Inflammatory macrophage treated with lipopolysaccharide for 1 hour (primary cell): ENCODE measurements at regions not wholly inside any gene's neighbourhood (a gene's known extent, or its start where the extent isn't known, plus 50 kb on each side); places are given as distances from the start of the nearest gene placed in this dataset.
A peak's percentile ranks its signal among the peaks of the same experiment; 100 is the strongest.
"Not testable (repeated sequence)": the region's sequence is repeated elsewhere in the genome, so short reads cannot be mapped to it uniquely, and the experiment has no call there.

Experiments used
- DNase-seq, 2 donors: peaks; one replicate each; pipeline ENCODE4 v3.0.0-alpha.2; 2020 to 2022

DNA sequence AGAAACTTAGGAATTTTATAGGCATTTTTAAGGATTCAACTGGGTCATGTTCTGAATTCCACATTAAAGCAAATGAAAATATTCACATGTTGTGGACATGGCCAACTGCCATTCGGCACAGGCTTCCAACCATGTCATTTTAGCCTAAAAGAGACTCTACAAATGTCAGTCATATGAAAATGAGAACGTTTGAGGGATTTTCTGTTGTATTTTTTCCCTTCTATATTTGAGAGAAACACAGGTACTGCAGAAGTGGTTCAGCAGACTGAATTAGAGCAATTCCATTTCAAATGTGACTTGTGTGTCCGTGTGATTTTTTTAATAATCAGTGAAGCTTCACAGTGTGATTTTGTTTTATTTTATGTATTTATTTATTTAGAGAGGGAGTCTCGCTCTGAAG is 124.3 kb downstream of the TP53TG3F start:
- DNase-seq: not testable (repeated sequence)

DNA sequence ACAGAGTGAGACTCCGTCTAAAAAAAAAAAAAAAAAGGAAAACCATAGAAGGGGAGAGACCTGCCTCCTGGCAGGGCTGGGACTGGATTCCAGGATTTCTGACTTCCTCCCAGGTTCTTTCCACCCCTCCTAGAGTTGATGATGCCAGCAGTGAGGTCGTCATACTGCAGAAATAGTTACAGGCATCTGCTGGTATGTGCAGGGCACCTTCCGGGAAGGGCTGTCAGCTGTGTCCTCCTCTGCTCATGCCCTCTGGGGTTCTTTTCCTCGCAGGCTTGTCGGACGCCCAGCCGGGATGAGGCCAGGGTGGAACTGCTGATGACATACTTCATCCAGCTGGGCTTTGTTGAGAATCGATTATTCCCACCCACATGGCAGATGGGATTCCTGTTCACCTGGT is 129.2 kb downstream of the TP53TG3F start:
- DNase-seq: not testable (repeated sequence)

DNA sequence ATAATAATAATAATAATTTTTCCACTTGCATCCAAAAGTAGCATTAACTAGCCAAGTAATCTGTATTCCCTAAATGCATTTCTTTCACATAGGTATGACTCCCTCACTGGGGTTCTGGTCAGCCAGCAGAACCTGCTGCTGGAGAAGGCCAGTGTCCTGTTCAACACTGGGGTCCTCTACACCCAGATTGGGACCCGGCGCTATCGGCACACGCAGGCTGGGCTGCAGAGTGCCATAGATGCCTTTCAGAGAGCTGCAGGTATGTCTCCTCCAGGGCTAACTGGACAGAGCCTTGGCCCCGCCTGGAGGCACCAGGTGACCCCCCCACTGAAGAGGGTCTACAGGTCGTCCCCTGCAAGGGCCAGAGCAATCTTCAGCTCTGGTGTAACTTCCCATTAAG is 133.9 kb downstream of the TP53TG3F start:
- not testable (repeated sequence) for DNase-seq

DNA sequence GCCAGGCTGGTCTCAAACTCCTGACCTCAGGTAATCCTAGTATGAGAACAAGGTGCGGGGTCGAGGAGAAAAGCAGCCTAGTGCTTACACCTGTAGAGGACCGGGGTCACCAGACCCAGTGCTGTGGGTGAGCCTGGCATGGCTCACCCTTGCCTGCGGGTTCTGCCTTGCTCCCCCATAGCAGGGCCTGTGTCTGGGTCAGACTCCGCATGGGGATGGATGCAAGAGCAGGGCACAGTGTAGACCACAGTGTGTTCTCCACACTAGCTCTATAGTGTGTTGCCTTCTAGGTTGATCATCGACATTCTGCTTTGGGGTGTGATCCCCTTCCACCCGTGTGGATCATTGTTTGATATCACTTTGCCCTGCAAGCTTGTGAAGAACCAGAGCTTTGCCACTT is 135.7 kb downstream of the TP53TG3F start:
- not testable (repeated sequence) for DNase-seq

DNA sequence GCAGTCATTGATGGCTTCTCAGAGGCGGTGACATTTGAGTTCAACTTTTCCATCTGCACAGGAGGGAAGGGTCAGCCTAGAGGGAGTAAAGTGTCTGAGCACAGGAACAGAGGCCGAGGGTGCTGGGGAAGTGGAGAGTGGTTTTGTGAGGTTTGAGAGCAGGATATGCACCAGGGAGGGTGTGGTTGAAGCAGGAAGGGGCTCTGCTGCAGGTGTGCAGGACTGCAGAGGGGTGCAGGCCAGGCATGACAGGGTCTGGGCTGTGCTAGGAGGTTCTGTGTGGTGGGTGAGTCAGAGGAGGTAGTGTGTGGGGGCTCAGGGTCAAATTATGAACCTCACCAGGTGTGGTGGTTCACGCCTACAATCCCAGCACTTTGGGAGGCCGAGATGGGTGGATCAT is 141.6 kb downstream of the TP53TG3F start:
- not testable (repeated sequence) for DNase-seq

DNA sequence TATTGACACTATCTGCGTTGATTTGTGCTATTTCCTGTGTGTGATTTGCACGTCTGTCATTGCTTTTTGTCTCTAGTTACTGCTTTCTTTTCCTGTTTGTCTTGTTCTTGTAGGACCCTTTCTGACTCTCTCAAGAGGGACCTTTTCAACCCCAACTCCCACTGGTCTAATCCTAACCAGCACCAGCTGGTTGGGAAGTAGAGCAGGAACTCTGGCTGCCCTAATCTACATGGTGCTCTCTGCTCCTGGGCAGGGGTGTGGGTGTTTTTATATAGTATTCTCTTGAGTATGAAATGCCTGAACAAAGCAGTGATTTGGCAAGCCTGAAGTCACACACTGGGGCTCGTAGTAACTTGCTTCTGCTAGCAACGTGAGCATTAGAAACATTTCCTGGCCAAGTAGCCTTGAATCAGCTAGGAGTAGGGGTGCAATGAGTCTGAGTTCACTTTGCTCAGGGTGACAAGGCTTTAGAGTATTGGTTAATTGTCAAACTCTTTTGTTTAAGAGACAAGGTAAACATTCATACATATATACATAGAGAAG is 164.2 kb downstream of the TP53TG3F start:
- not testable (repeated sequence) for DNase-seq

DNA sequence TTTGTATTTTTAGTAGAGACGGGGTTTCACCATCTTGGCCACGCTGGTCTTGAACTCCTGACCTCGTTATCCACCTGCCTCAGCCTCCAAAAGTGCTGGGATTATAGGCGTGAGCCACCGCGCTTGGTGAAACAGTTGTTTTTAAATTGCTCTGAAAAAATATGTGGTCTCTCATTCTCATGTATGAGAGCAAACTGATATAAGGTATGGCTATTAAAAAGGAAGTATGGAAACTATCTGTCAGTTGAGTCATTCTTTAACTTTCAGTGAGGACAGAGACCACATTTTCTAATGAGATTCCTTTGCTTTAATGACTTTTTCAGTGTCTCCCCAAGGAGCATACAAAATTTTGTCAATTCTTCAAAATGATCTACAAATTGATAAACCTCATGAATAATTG is 169.5 kb downstream of the TP53TG3F start:
- not testable (repeated sequence) for DNase-seq

DNA sequence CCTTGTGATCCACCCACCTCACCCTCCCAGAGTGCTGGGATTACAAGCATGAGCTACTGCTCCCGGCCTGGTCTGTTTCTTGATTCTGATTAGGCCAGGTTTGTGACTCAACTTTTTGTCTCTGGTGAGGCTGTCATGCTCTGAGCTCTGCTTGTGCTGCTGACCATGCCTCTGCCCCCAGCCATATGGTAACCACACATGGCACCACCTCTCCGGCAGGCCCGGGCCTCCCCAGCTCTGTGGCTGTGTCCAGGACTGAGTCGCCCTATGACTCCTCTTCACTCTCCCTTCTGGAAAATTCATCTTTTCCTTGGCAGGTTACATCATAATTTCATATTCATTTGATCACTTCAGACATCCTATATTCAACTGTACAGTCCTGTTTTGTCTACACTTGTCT is 172.3 kb downstream of the TP53TG3F start:
- DNase-seq: not testable (repeated sequence)

DNA sequence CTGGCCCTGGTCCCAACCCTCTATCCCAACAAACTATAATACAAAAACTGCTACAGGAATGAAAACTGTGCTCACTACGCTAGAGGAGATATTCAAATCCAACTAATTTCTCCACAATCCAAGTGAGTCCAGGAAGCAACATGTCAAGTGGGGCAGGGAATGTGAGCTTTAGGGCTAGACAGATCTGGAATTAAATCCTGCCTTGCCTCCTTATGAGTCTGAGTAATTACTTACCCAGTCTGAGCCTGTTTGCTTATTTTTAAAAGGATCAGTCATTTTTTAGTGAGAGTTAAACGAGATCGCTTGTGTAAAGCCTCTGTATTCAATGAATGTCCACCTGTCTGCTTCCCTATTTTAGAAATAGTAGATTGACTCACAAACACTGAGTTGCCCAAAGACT is 174.6 kb downstream of the TP53TG3F start:
- DNase-seq: not testable (repeated sequence)

DNA sequence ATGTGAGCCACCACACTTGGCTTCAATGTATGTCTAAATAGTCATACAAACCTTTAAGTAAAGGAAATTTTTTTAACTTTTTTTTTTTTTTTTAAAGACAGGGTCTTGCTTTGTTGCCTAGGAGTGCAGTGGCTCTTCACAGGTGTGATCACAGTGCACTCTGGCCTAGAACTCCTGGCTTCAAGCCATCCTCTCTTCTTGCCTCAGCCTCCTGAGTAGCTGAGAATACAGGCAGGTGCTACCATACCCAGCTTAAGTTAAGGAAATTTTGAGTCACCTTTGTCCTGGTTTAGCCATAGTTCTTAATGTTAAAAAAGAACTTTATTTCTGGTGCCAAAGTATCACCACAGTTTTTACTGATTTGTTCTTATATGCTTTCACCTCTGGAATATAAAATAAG is 177.3 kb downstream of the TP53TG3F start:
- DNase-seq: not testable (repeated sequence)

DNA sequence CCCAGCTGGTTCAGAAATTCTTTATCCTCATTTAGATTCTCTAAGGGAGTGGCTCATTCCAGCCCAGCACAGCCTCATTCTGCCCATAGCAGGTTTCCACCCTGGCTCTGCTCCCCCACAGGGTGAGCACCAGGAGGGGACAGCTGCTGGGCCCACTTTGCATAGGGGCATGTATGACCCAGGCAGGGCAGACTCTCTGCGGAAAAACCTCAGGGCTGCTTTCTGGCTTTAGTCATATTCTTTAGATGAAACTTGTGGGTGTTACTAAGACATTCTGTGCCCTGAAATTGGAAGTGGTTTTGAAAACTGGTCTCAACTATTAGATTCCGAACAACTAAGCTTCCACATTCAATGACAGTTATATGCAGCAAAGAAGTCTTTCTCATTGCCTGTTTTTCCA is 183.9 kb downstream of the TP53TG3F start:
- not testable (repeated sequence) for DNase-seq

DNA sequence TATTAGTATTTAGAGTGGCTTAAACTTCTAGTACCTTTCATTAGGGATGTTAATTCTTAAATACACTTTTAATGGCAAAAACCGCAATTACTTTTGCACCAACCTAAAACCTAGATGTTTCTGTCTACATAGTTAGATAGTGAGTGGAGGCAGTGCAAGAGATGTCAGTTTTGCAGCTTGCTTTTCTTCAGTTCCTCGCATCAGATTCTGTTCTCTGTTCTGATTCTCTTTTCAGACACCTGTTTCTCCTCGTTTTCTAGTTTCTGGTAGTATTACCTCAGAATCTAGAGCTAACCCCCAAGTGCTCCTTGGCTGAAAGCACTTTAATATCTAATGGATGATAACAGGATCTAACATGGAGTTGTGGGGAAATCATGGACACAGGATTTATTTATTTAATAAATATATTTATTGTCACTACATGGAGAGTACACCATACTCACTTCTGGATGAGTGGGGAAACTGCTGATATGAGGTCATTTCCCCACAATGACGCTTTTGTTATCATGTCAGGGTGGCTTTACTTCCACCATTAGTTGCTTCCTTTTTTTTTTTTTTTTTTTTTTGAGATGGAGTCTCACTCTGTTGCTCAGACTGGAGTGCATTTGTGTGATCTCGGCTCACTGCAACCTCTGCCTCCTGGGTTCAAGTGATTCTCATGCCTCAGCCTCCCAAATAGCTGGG is 184.4 kb downstream of the TP53TG3F start:
- DNase-seq: not testable (repeated sequence)

DNA sequence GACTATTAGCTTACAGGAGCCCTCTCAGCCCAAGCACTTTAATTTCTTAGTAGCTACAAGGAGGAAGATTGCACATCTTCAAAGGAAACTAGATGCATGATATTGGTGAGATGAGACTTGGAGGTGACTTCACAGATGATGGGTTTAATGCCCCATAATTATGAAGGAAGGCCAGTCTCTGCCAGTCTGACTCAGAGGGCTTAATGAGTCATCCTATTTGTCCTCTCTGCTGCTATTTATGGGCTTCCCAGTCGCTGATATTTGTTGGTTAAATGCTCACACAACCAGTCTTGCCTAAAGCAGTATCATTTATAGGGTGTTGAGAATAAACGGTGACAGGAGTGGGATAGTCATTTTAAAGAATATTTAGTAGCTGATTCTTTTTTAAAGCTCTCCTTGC is 187.0 kb downstream of the TP53TG3F start:
- DNase-seq: peak in 1 of 2 donors; percentile 0

DNA sequence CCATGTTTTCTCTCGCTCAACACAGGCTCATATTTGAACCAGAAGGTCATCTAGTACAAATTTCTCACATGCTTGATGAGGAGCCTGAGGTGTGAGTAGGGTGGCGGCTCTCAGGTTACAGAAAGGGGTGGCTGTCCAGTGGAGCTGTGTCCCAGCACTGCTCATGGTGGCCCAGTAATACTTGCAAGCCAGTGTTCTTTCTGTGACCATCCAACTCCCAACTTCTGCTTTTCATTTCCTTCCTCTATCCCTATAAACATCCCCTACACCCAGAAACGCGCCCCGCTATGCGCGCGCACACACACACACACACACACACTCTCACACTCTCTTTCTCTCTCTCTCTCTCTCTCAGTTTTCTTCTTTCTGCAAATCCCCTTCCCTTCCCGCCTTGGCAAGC is 196.3 kb downstream of the TP53TG3F start:
- not testable (repeated sequence) for DNase-seq

DNA sequence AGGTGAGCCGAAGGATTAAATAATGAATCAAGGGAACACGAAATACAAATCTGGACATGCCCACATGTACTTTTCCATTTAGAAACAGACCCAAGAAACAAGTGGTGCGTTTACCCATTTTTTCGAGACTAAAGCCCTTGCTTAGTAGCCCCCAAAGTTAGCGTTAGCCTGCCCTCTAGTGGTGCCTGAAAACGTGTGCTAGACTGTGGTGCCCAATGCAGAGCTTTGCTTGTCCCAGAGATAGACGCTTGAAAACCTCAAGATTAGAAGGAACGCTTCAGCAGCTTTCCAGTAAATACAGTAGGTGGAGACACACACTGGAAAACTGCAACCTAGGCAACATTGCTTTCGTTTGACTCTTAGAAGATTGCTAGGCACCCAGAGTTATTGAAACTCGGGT is 197.0 kb downstream of the TP53TG3F start:
- not testable (repeated sequence) for DNase-seq

DNA sequence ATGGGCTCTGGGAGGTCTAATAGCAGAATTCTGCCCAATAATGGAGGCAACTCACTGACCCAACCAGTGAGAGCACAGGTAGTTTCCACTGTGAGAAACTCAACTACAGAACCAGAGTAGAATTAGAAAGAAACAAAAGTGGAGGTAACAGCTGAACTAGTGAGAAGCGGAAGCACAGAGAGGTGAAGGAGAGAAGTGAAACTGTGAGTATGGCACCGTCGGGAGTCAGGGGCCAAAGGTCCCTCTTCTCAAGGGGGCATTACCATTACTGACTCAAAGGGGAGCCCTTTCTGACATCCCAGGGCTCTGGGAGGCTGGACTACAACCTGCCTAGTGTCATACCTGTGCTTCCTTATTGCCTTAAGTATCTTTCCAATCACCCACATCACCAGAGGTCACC is 198.3 kb downstream of the TP53TG3F start:
- not testable (repeated sequence) for DNase-seq

DNA sequence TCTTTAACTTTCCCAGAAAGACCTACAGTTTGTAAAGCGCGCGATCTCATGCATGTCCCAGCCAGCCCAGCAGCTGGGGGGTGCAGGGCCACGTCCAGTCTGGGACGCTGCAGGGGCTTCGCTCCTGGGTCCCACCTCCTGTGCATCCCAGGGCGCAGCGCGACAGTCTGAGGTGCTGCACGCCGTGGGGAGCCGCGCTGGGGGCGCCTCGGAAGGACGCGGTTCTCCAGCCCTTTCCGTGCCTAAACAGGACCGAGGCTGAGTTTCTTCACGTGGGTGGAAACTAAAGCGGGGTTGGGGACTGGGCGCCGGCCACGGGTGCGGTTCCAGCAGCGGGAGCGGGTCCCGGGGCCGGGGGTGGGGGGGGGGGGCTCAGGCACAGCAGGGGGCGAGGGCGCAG is 221.4 kb downstream of the TP53TG3F start:
- not testable (repeated sequence) for DNase-seq

DNA sequence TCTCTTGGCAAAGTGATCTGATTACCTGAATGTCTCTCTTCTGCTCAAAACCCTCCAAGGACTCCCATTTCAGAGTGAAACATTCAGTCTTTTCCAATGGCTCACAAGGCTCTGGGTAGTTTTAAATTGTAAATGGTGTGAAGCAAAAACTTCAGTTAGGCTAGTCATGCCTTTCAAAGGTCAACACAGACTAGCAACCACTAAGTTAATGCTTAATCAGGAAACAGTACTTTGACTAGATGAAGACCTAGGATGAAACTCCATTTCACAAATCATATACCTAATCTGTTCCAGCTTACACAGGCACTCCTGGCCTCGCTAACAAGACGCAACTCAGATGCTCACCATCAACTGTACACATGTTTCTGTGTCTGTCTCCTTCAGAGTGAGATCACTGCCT is 240.9 kb downstream of the TP53TG3F start:
- DNase-seq: not testable (repeated sequence)

DNA sequence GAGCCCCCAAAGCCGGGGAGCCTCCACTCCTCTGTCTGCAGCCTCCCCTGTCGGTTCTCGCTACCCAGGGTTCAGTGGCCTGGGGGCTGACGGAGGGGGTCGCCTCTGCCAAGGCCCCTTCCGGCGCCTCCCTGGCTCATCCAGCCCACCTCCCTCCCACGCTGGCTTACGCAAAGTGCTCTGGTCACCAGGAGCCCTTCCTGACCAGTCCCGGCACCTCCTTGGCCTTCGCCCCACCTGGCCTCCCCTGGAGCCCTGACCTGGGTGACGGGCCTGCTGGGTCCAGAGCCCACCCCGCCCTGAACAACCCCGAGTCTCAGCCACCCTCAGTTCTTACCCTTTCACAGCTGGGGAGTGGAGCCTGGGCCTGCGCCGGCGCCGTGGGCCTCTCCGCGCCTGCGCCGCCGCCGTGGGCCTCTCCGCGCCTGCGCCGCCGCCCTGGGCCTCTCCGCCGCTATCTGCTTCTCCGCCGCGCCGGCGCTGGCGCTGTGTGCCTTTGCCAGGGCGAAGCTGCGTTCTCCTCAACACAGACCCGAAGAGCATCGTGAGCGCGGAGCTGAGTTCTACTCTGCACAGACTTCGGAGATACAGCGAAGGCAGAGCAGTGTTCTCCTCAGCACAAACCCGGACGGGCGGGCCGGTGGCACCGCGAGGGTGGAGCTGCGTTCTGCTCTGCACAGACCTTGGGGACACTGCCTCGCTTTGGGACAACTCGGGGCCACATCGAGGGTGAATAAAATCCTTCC is 247.6 kb downstream of the TP53TG3F start:
- DNase-seq: not testable (repeated sequence)

DNA sequence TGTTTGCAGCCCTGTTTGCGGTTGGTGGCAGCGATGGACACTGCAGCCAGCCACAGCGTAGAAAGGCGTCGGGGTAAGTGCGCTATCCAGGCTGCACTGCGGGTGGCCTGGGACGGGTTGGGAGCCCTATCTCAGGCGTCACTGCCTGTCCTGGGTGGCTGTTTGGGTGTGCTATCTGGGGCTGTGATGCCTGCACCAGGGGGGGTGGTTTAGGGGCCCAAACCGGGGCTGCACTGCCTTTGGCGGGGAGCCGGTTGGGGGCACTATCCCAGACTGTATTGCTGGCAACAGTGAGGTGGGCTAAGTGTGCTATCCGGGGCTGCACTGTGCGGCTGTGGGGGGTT is 248.2 kb downstream of the TP53TG3F start:
- DNase-seq: not testable (repeated sequence)

DNA sequence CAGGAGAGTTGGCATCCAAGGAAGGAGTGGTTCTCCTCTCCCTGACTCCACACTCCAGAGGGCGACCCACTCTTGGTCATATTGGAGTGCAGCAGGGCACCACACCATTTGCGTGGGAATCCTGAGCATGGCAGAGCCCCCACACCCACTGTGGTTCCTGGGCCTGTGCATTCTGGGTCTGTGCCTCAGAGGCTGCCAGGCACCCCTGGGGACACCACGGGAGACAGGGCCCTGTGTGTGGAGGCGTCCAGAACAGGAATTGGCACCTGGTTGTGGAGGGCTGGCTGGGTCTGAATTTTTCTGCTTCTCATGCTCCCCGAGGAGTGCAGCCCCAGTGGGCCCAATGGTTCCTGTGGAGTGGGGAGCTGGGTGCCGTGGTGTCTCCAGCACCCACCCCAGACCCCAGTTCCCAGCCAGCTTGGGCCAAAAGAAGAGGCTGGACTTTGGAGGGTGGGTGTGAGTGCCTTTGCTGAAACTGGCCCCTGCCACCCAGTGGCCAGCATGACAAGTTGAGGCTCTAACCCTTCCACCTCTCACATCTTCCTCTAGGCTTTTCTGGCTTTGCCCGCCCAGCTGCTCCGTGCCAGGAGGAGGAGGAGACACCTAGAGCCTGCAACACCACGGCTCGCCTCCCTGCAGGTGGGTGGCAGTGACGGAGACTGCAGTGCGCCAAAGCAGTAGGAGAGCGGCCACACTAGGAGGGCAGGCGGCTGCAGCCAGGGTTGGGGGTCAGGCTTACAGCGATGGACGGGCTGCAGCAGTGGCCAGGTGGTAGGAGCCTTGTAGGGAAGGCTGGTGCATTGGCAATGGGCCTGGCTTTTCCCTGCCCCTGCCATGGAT is 250.7 kb downstream of the TP53TG3F start:
- DNase-seq: not testable (repeated sequence)

DNA sequence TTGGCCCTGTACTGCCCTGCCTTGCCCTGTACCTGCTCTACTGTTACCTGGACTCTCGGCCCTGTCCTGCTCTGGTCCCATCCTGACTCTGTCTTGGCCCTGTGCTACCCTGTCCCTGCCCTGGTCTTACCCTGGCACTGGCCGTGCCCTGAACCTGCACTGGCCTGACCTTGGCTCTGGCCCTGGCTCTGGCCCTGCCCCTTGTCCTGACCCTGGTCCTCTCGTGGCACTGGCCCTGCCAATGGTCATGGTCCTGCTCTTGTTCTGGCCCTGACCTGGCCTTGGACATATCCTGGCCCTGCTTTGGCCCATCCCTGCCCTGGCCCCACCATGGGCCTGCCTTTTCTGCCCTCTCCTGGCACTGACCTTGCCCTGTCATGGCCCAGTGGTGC is 251.3 kb downstream of the TP53TG3F start:
- not testable (repeated sequence) for DNase-seq

DNA sequence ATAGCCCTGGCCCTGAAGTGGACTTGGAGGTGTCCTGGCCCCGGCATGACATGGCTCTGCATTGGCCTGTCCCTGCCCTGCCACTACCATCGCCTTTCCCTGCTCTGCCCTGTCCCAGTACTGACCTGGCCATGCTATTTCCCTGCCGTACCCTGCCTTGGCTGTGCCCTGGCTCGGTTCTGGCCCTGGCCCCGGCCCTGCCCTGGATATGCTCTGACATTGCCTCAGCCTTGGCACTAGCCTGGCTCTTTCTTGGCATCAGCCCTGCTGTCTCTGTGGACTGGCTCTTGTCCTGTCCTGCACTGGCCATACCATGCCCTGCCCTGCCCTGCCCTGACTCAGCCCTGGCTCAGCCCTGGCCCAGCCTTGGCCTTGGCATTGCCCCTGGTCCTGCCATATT is 252.2 kb downstream of the TP53TG3F start:
- DNase-seq: not testable (repeated sequence)
